ENCODE measurements at regions not wholly inside any gene's neighbourhood (a gene's known extent, or its start where the extent isn't known, plus 50 kb on each side); places are given as distances from the start of the nearest gene placed in this dataset.
A peak's percentile ranks its signal among the peaks of the same experiment; 100 is the strongest.

GRCh38 chr20:53874104-53874503 lies 196.3 kb downstream of the BCAS1 start:
- peaks cover 37 to 45% of the 10 kb centered on the region in 2 experiments for H3K4me1 ChIP-seq (ENCODE audit: control insufficient read depth in 1 of 2, extremely low read depth in 1 of 2, insufficient read depth in 2 of 2, low read length in 2 of 2)
- no peaks in the 10 kb centered on the region for H3K9me3 Mint-ChIP-seq
- no peak overlapping the region for H3K4me3 ChIP-seq (ENCODE audit: control insufficient read depth in 1 of 2, extremely low read depth in 1 of 2, low read length in 1 of 2)
- DNase-seq = no peak
- WGBS (ENCODE audit: insufficient coverage) = no CpG with 5 or more reads among the region's 7 CpGs
- peaks cover 47 to 59% (median 52%) of the 10 kb centered on the region in 3 donors for H3K4me1 Mint-ChIP-seq
- no peak overlapping the region for H3K27ac ChIP-seq (ENCODE audit: low read length)
- CTCF ChIA-PET = interaction anchor here (0.6 to 0.9 kb wide), 4 partner anchors 39 to 216 kb away, joined by 4 to 6 read pairs (median 4); no protein-coding TSS in a partner anchor
- no peaks in the 10 kb centered on the region for H3K27me3 Mint-ChIP-seq
- no peaks in the 10 kb centered on the region for H3K36me3 Mint-ChIP-seq
- POLR2A ChIA-PET = interaction anchor here in 1 of 2 donors (0.6 kb wide), 1 partner anchor 158 kb away, joined by 5 read pairs; no protein-coding TSS in a partner anchor
- peak overlapping the region; percentile 97 to 99 for H3K27ac Mint-ChIP-seq
- H3K27me3 ChIP-seq (replicated peaks in 1 of 2; ENCODE audit: control insufficient read depth in 2 of 2, extremely low read depth in 1 of 2, insufficient read depth in 2 of 2, low read length in 1 of 2) = no peaks in the 10 kb centered on the region
- no peaks in the 10 kb centered on the region for H3K36me3 ChIP-seq (ENCODE audit: control insufficient read depth in 2 of 2, extremely low read depth in 1 of 2, insufficient read depth in 1 of 2, low read length in 1 of 2)
- peak overlapping the region in 1 of 3 donors; percentile 13 for H3K4me3 Mint-ChIP-seq
- no peak for ATAC-seq (replicated peaks in 1 of 4)
- no peaks in the 10 kb centered on the region for H3K9me3 ChIP-seq

DNA sequence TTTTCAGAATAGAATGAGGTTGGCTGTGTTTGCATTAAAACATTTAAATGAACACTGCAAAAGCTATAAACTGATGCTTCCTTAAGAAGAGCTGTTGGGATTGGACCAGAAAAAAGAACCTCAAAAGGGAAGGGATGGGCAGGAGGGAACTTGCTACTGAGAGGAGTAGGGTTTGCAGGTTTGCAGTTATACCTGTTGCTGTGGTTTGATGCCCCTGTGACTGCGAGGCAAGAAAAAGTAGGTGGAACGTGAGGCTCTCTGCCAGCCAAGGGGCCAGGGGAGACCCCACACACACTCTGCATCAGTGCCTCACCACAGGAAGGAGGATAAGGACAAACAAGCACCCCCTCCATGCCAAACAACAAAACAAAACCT lies 197.2 kb downstream of the BCAS1 start:
- Histone ChIP-seq H3K36me3 (ENCODE audit: control insufficient read depth in 2 of 2, extremely low read depth in 1 of 2, insufficient read depth in 1 of 2, low read length in 1 of 2) (no peaks in the 10 kb centered on the region), H3K9me3 (no peaks in the 10 kb centered on the region), H3K27ac (ENCODE audit: low read length) (peak overlapping the region; percentile 82), H3K4me1 (ENCODE audit: control insufficient read depth in 1 of 2, extremely low read depth in 1 of 2, insufficient read depth in 2 of 2, low read length in 2 of 2) (peaks cover 37 to 43% of the 10 kb centered on the region in 2 experiments), H3K27me3 (replicated peaks in 1 of 2; ENCODE audit: control insufficient read depth in 2 of 2, extremely low read depth in 1 of 2, insufficient read depth in 2 of 2, low read length in 1 of 2) (no peaks in the 10 kb centered on the region), H3K4me3 (ENCODE audit: control insufficient read depth in 1 of 2, extremely low read depth in 1 of 2, low read length in 1 of 2) (peak overlapping the region; percentile 38 to 42)
- ChIA-PET POLR2A (interaction anchor here (0.6 to 0.8 kb wide), 2 partner anchors 16 to 256 kb away, joined by 3 read pairs; no protein-coding TSS in a partner anchor), CTCF (interaction anchor here (0.6 to 2.0 kb wide), 7 partner anchors 12 to 293 kb away, joined by 3 to 13 read pairs (median 5); no protein-coding TSS in a partner anchor)
- H3K4me3 Mint-ChIP-seq = peak overlapping the region; percentile 79 to 88 (median 83)
- peak in 2 of 4 experiments; percentile 24 to 33 for ATAC-seq (replicated peaks in 1 of 4)
- H3K4me1 Mint-ChIP-seq = peaks cover 47 to 54% (median 49%) of the 10 kb centered on the region in 3 donors
- WGBS (ENCODE audit: insufficient coverage) = no CpG with 5 or more reads among the region's 2 CpGs
- no peaks in the 10 kb centered on the region for H3K9me3 Mint-ChIP-seq
- H3K27me3 Mint-ChIP-seq = no peaks in the 10 kb centered on the region
- peak overlapping the region; percentile 97 to 99 for H3K27ac Mint-ChIP-seq
- no peaks in the 10 kb centered on the region for H3K36me3 Mint-ChIP-seq
- peak in 8 of 35 experiments; percentile 5 to 47 (median 19) for DNase-seq

GRCh38 chr20:53872561-53873229 lies 197.7 kb downstream of the BCAS1 start:
- H3K27ac ChIP-seq (ENCODE audit: low read length) = peak overlapping the region; percentile 82
- H3K4me3 ChIP-seq (ENCODE audit: control insufficient read depth in 1 of 2, extremely low read depth in 1 of 2, low read length in 1 of 2) = peak overlapping the region; percentile 38 to 44
- no peaks in the 10 kb centered on the region for H3K27me3 ChIP-seq (replicated peaks in 1 of 2; ENCODE audit: control insufficient read depth in 2 of 2, extremely low read depth in 1 of 2, insufficient read depth in 2 of 2, low read length in 1 of 2)
- peak; percentile 65 to 73 (median 69) for ATAC-seq (replicated peaks in 1 of 4)
- peaks cover 49 to 59% (median 52%) of the 10 kb centered on the region in 3 donors for H3K4me1 Mint-ChIP-seq
- H3K27me3 Mint-ChIP-seq = no peaks in the 10 kb centered on the region
- no peaks in the 10 kb centered on the region for H3K9me3 ChIP-seq
- peaks cover 40 to 47% of the 10 kb centered on the region in 2 experiments for H3K4me1 ChIP-seq (ENCODE audit: control insufficient read depth in 1 of 2, extremely low read depth in 1 of 2, insufficient read depth in 2 of 2, low read length in 2 of 2)
- POLR2A ChIA-PET = interaction anchor here (0.5 to 0.9 kb wide), 5 partner anchors 8 to 256 kb away, joined by 3 to 11 read pairs (median 4); no protein-coding TSS in a partner anchor
- peak overlapping the region; percentile 97 to 99 for H3K27ac Mint-ChIP-seq
- H3K36me3 Mint-ChIP-seq = no peaks in the 10 kb centered on the region
- WGBS (ENCODE audit: insufficient coverage) = 0% methylated on average over 4 of the region's 10 CpGs
- CTCF ChIA-PET = interaction anchor here (0.6 to 2.0 kb wide), 21 partner anchors 8 to 295 kb away, joined by 3 to 13 read pairs (median 4); no protein-coding TSS in a partner anchor
- DNase-seq = peak in 34 of 35 experiments; percentile 27 to 76 (median 54)
- H3K36me3 ChIP-seq (ENCODE audit: control insufficient read depth in 2 of 2, extremely low read depth in 1 of 2, insufficient read depth in 1 of 2, low read length in 1 of 2) = no peaks in the 10 kb centered on the region
- H3K4me3 Mint-ChIP-seq = peak overlapping the region; percentile 79 to 88 (median 83)
- no peaks in the 10 kb centered on the region for H3K9me3 Mint-ChIP-seq

DNA sequence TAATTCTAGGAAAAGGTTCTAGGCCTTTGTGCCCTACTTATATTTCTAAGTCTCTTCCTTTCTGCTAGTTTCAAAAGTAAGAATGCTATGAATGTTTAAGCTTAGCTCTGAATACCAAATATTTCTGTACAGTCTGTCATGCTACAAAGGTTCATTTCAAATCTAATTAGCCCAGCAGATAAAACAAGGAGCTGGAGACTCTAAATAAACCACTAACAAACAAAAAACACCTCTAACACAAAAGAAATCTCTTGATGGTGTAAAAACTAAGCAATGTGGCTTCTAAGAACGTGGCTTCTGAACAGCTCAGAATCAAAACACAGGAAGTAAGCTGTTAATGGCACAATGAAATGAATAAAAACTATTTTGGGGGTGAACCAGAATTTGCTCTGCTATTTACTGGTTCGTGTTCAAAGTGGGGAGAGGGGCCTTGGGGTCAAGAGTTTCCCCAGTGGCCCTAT lies 198.3 kb downstream of the BCAS1 start:
- ATAC-seq (replicated peaks in 1 of 4) (peak; percentile 46 to 56 (median 51)), DNase-seq (peak in 2 of 35 experiments; percentile 9 to 54)
- CTCF ChIA-PET = interaction anchor here (0.8 to 2.0 kb wide), 19 partner anchors 9 to 1559 kb away, joined by 3 to 13 read pairs (median 4); no protein-coding TSS in a partner anchor
- Histone ChIP-seq H3K27me3 (replicated peaks in 1 of 2; ENCODE audit: control insufficient read depth in 2 of 2, extremely low read depth in 1 of 2, insufficient read depth in 2 of 2, low read length in 1 of 2) (no peaks in the 10 kb centered on the region), H3K9me3 (no peaks in the 10 kb centered on the region), H3K4me1 (ENCODE audit: control insufficient read depth in 1 of 2, extremely low read depth in 1 of 2, insufficient read depth in 2 of 2, low read length in 2 of 2) (peaks cover 45 to 52% of the 10 kb centered on the region in 2 experiments), H3K4me3 (ENCODE audit: control insufficient read depth in 1 of 2, extremely low read depth in 1 of 2, low read length in 1 of 2) (peak overlapping the region; percentile 38 to 44), H3K27ac (ENCODE audit: low read length) (peak overlapping the region; percentile 82), H3K36me3 (ENCODE audit: control insufficient read depth in 2 of 2, extremely low read depth in 1 of 2, insufficient read depth in 1 of 2, low read length in 1 of 2) (no peaks in the 10 kb centered on the region)
- Mint-ChIP-seq H3K4me3 (peak overlapping the region; percentile 79 to 88 (median 83)), H3K27ac (peak overlapping the region; percentile 97 to 99), H3K4me1 (peaks cover 54 to 65% (median 58%) of the 10 kb centered on the region in 3 donors), H3K27me3 (no peaks in the 10 kb centered on the region), H3K9me3 (no peaks in the 10 kb centered on the region), H3K36me3 (no peaks in the 10 kb centered on the region)
- no CpG with 5 or more reads among the region's 2 CpGs for WGBS (ENCODE audit: insufficient coverage)
- POLR2A ChIA-PET = interaction anchor here (0.5 to 0.9 kb wide), 4 partner anchors 9 to 290 kb away, joined by 3 to 11 read pairs (median 4); no protein-coding TSS in a partner anchor

DNA sequence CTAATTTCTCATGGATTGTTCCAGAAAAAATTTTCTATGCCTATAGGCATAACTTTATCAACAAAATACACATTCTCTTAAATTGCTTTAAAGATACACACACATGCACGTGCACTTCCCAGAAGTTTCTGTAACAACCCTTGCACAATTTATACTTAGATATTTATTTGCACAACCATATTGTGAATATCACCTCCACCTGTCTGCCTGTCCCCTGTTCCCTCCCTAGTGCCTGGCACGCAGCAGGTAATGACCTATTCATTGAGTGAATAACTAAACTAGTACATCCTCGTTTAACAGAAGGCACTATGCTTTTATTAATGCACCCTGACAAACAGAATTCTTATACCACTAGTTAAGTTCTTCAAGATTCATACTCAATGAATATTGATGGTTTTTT lies 198.9 kb downstream of the BCAS1 start:
- Histone ChIP-seq H3K36me3 (ENCODE audit: control insufficient read depth in 2 of 2, extremely low read depth in 1 of 2, insufficient read depth in 1 of 2, low read length in 1 of 2) (no peaks in the 10 kb centered on the region), H3K27ac (ENCODE audit: low read length) (peak overlapping the region; percentile 82), H3K4me1 (ENCODE audit: control insufficient read depth in 1 of 2, extremely low read depth in 1 of 2, insufficient read depth in 2 of 2, low read length in 2 of 2) (peaks cover 50 to 58% of the 10 kb centered on the region in 2 experiments), H3K27me3 (replicated peaks in 1 of 2; ENCODE audit: control insufficient read depth in 2 of 2, extremely low read depth in 1 of 2, insufficient read depth in 2 of 2, low read length in 1 of 2) (no peaks in the 10 kb centered on the region), H3K9me3 (no peaks in the 10 kb centered on the region), H3K4me3 (ENCODE audit: control insufficient read depth in 1 of 2, extremely low read depth in 1 of 2, low read length in 1 of 2) (no peak overlapping the region)
- Mint-ChIP-seq H3K9me3 (no peaks in the 10 kb centered on the region), H3K36me3 (no peaks in the 10 kb centered on the region), H3K27me3 (no peaks in the 10 kb centered on the region), H3K4me1 (peaks cover 60 to 70% (median 63%) of the 10 kb centered on the region in 3 donors), H3K4me3 (peak overlapping the region in 1 of 3 donors; percentile 88), H3K27ac (peak overlapping the region; percentile 97 to 99)
- CTCF ChIA-PET = interaction anchor here (0.8 to 2.0 kb wide), 19 partner anchors 9 to 1559 kb away, joined by 3 to 13 read pairs (median 4); no protein-coding TSS in a partner anchor
- DNase-seq (no peak), ATAC-seq (replicated peaks in 1 of 4) (no peak)
- WGBS (ENCODE audit: insufficient coverage) = 90% methylated on average over 2 of the region's 3 CpGs
- POLR2A ChIA-PET = interaction anchor here (0.6 to 0.9 kb wide), 2 partner anchors 280 to 289 kb away, joined by 3 read pairs; no protein-coding TSS in a partner anchor
